ENCODE measurements at regions not wholly inside any gene's neighbourhood (a gene's known extent, or its start where the extent isn't known, plus 50 kb on each side); places are given as distances from the start of the nearest gene placed in this dataset.
"Not testable (repeated sequence)": the region's sequence is repeated elsewhere in the genome, so short reads cannot be mapped to it uniquely, and the experiment has no call there.

GRCh38 chr3:48101301-48101650 lies 85.1 kb upstream of the MAP4 start:
- not testable (repeated sequence) for H3K4me3 ChIP-seq (ENCODE audit: low read length); DNase-seq (ENCODE audit: low read depth, low spot score)

- no peak overlapping the region for H3K4me3 ChIP-seq (ENCODE audit: low read length)
Observed at GRCh38 chr3:48092270-48092669, 76.1 kb upstream of the MAP4 start.

GRCh38 chr3:48090166-48090939 lies 74.1 kb upstream of the MAP4 start:
- no peak for DNase-seq (ENCODE audit: low read depth, low spot score)
- no peak overlapping the region for H3K4me3 ChIP-seq (ENCODE audit: low read length)

More at GRCh38 chr3:48092270-48092669, 76.1 kb upstream of the MAP4 start:
- no peak for DNase-seq (ENCODE audit: low read depth, low spot score)

GRCh38 chr3:48088749-48089466 lies 72.7 kb upstream of the MAP4 start:
- peak overlapping the region; percentile 82 for H3K4me3 ChIP-seq (ENCODE audit: low read length)
- peak; percentile 89 for DNase-seq (ENCODE audit: low read depth, low spot score)

- DNase-seq (ENCODE audit: low read depth, low spot score) = peak; percentile 19
- peak overlapping the region; percentile 82 for H3K4me3 ChIP-seq (ENCODE audit: low read length)
Observed at GRCh38 chr3:48088056-48088748, 72.0 kb upstream of the MAP4 start.

GRCh38 chr3:48086705-48087104 lies 70.5 kb upstream of the MAP4 start:
- DNase-seq (ENCODE audit: low read depth, low spot score) = no peak
- H3K4me3 ChIP-seq (ENCODE audit: low read length) = no peak overlapping the region

- no peak for DNase-seq (ENCODE audit: low read depth, low spot score)
- H3K4me3 ChIP-seq (ENCODE audit: low read length) = no peak overlapping the region
Observed at GRCh38 chr3:48084929-48085328, 68.7 kb upstream of the MAP4 start.

GRCh38 chr3:48084170-48084569 lies 68.0 kb upstream of the MAP4 start:
- DNase-seq (ENCODE audit: low read depth, low spot score) = no peak
- H3K4me3 ChIP-seq (ENCODE audit: low read length) = no peak overlapping the region

GRCh38 chr3:48082580-48083184 lies 66.5 kb upstream of the MAP4 start:
- no peak overlapping the region for H3K4me3 ChIP-seq (ENCODE audit: low read length)
- no peak for DNase-seq (ENCODE audit: low read depth, low spot score)

- no peak overlapping the region for H3K4me3 ChIP-seq (ENCODE audit: low read length)
- DNase-seq (ENCODE audit: low read depth, low spot score) = no peak
Observed at GRCh38 chr3:48077815-48078214, 61.6 kb upstream of the MAP4 start.

- DNase-seq (ENCODE audit: low read depth, low spot score) = no peak
- H3K4me3 ChIP-seq (ENCODE audit: low read length) = no peak overlapping the region
Observed at GRCh38 chr3:48070030-48070429, 53.8 kb upstream of the MAP4 start.

- no peak overlapping the region for H3K4me3 ChIP-seq (ENCODE audit: low read length)
- no peak for DNase-seq (ENCODE audit: low read depth, low spot score)
Observed at GRCh38 chr3:48069339-48069738, 53.1 kb upstream of the MAP4 start.

GRCh38 chr3:48068886-48069285 lies 52.7 kb upstream of the MAP4 start:
- no peak overlapping the region for H3K4me3 ChIP-seq (ENCODE audit: low read length)
- DNase-seq (ENCODE audit: low read depth, low spot score) = no peak

GRCh38 chr3:48068320-48068719 lies 52.1 kb upstream of the MAP4 start:
- not testable (repeated sequence) for H3K4me3 ChIP-seq (ENCODE audit: low read length); DNase-seq (ENCODE audit: low read depth, low spot score)

- no peak for DNase-seq (ENCODE audit: low read depth, low spot score)
- no peak overlapping the region for H3K4me3 ChIP-seq (ENCODE audit: low read length)
Observed at GRCh38 chr3:48067271-48067670, 51.1 kb upstream of the MAP4 start.

Measured in Jurkat, Clone E6-1 (cell line).